OCI-M2 (cell line): ENCODE measurements at regions not wholly inside any gene's neighbourhood (a gene's known extent, or its start where the extent isn't known, plus 50 kb on each side); places are given as distances from the start of the nearest gene placed in this dataset.
"Not testable (repeated sequence)": the region's sequence is repeated elsewhere in the genome, so short reads cannot be mapped to it uniquely, and the experiment has no call there.

Source experiments
- DNase-seq: peaks from one replicate; lab custom pipeline; 2025; ENCODE audit not compliant: unreplicated experiment; lab: John Stamatoyannopoulos, UW

- DNase-seq, result no peak
Observed at GRCh38 chr14:45727133-45727532, 474.1 kb upstream of the MIS18BP1 start.

- no peak for DNase-seq
Observed at GRCh38 chr14:45721472-45721871, 468.5 kb upstream of the MIS18BP1 start.

DNA sequence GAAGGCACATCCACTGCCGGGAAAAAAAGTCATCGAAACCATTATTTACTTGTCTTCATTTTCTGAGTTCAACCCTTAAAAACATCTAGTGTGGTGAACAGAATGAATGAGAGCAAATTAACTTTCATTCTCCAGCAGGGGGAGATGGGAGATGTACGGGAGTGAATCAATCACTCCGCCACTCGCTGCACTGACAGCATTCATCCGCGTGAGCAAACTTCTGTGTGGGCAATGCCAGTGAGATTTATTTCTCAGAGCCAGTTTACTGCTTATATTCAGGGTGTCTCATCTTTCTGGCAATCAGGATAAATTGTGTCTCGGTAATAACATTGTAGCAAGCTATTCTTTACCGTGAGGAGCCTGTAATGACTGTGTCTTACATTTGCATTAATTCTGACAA, 463.6 kb upstream of the MIS18BP1 start:
- DNase-seq, result no peak

- DNase-seq, result no peak
Observed at GRCh38 chr14:45715946-45716345, 462.9 kb upstream of the MIS18BP1 start.

DNA sequence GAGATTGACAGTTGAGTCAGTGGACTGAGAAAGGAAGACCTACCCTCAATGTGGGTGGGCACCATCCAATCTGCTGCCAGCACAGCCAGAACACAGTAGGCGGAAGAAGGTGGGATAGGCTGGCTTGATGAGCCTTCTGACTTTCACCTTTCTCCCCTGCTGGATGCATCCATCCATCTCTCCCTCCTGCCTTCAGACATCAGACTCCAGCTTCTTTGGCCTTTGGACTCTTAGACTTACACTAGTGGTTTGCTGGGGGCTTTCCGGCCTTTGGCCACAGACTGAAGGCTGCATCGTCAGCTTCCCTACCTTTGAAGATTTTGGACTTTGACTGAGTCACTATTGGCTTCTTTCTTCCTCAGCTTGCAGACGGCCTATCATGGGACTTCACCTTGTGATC, 456.5 kb upstream of the MIS18BP1 start:
- DNase-seq, result no peak

DNA sequence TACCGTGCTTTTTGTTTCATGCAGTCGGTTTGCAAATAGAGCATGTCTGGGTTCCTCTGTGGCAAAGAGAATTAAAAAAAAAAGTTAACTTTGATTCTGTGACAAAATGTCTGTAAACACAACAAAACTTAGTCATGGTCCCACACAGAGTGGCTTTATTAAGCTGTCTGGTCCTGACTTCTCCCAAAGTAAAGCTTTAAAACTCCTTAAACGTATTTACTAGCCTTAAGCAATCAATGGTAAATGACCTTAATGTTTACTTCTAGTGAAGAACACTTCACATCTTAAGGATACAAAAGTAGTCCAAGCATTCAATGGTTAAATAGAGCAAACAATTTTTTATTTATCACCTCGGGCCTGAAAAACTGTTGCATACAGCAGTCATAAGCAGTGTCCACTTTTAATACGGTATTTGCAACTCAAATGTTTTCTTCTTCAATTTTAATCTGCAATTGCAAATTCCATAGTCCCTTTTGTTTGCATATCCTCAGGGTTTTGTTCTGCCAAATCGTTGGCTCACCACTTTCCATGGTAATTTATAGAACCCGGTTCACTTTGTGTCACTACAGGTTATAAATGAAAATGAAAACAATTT, 453.0 kb upstream of the MIS18BP1 start:
- no peak for DNase-seq

GRCh38 chr14:45699471-45699870, 446.5 kb upstream of the MIS18BP1 start:
- DNase-seq, result no peak

- DNase-seq, result no peak
Observed at GRCh38 chr14:45698462-45699134, 445.6 kb upstream of the MIS18BP1 start.

DNA sequence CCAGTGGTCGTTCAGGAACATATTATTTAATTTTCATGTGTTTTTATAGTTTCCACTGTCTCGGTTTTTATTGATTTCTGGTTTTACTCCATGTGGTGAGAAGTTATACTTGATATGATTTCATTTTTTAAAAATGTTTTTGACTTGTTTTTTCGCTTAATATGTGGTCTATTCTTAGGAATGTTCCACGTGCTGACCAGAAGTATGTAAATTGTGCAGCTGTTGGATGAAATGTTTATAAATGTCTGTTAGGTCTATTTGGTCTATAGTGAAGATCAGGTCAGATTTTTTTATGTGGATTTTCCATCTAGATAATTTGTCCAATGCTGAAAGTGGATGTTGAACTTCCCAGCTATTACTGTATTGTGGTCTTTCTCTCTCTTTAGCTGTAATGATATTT, 433.8 kb upstream of the MIS18BP1 start:
- no peak for DNase-seq

DNA sequence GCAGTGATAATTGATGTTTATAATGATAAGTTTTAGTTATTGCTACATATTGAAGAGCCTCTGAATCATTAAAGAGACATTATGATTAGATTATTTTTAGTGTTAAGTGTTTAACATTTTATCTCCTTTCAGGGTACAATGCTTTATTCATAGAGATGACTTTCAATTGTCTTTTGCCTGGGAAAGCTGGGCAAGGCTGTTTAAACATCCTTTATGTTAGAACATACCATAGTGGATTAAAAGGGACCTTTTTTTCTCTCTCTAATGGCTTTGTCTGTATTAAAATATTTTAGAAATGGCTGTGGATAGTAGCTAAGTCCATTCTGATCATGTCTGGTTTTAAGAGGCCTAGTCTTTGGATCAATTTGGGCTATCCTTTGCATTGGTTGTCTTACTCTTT, 427.5 kb upstream of the MIS18BP1 start:
- DNase-seq, result no peak

- no peak for DNase-seq
Observed at GRCh38 chr14:45679853-45680252, 426.9 kb upstream of the MIS18BP1 start.

GRCh38 chr14:45678163-45678562, 425.2 kb upstream of the MIS18BP1 start:
- DNase-seq, result no peak

DNA sequence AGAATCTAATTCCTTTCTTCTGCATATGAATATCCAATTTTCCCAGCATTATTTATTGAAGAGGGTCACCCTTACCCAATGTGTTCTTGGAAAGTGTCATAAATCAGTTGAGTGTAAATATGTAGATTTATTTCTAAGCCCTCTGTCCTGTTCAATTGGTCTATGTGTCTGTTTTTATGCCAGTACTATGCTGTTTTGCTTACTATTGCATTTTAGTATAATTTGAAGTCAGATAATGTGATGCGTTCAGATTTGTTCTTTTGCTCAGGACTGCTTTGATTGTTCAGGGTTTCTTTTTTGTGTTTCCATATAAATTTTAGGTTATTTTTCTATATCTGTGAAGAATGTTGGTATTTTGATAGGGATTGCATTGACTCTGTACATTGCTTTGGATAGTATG, 420.4 kb upstream of the MIS18BP1 start:
- no peak for DNase-seq

DNA sequence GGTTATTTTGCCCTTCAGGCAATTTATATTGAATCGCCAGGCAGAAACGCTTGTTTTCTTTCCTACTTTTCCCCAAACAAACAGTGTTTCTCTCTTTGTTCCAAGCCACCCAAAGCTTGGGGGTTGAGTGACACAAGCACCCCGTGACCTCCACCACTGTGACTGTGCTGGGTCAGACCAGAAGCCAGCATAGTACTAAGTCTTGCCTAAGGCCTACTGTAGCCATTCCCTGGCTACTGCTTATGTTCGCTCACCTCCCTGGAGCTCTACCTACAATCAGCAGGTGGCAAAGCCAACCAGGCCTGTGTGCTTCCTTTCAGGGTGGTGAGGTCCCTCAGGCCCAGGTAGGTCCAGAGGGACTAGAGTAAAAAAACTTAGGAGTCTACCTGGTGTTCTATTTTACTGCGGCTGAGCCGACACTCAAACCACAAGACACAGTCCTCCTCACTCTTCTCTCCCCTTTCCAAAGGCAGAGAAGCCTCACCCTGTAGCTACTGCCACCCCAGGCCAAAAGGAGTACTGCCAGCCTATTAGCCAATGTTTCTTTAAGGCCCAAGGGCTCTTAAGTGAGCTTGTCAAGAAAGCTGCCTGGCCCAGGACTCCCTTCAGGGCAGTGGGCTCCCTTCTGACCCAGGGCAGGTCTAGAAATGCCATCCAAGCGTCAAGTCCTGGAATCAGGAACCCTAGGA, 411.8 kb upstream of the MIS18BP1 start:
- DNase-seq, result no peak

- DNase-seq, result no peak
Observed at GRCh38 chr14:45658917-45659299, 405.9 kb upstream of the MIS18BP1 start.

DNA sequence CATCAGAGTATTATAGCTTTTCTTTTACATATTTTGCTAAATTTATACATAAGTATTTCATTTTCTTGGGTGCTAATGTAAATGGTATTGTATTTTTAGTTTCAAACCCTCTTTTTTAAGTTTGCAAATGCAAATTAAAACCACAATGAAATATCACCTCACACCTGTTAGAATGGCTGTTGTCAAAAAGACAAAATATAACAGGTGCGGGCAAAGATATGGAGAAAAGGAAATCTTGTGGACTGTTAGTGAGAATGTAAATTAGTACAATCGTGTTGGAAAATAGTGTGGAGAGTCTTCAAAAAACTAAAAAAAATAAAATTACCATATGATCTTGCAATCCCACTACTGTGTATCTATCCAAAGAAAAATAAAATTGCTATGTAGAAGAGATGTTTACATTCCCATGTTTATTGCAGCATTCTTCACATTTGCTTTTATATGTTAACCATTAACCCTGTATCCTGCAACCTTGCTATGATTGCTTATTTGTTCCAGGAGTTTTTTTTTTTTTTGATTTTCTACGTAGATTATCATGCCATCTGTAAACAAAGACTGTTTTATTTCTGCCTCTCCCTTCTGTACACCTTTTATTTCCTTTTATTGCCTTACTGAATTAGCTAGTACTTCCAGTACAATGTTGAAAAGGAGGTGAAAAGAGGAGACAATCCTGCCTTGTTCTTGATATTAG, 405.4 kb upstream of the MIS18BP1 start:
- no peak for DNase-seq

DNA sequence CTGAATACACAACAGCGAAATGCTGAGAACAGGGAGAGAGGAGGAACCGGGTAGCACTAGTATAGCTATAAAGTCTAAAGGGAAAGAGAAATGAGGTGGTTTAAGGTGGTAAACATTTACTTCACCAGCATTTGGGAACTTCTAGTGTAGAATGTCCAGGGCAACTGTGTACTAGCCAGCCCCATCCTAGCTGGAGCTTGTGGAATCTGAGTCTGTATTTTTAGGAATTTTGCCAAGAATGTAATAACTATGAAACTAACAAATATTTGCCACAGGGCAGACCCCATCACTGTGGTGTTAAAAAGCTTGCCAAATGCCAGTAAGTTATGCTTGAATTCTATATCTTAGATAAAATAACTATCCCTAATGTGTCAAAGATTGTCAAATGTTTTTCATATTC, 398.9 kb upstream of the MIS18BP1 start:
- no peak for DNase-seq

DNA sequence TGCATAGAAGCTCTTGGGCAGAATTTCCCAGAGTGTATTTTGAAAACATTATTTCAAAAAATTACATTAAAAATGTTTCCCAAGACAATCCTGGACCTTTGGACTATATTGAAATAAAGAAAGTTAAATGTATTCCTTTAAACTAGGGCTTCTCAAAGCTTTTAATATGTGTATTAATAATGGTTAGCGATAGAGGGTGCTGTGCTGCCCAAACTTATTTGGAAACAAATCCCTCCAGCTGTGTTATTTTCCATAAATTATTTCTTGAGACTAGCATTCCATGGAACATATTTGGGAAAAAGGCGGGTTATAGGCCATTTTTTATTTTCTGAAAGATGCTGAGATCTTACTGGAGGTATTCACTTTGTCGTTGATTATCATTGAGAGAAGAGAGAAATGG, 397.8 kb upstream of the MIS18BP1 start:
- DNase-seq, result no peak

DNA sequence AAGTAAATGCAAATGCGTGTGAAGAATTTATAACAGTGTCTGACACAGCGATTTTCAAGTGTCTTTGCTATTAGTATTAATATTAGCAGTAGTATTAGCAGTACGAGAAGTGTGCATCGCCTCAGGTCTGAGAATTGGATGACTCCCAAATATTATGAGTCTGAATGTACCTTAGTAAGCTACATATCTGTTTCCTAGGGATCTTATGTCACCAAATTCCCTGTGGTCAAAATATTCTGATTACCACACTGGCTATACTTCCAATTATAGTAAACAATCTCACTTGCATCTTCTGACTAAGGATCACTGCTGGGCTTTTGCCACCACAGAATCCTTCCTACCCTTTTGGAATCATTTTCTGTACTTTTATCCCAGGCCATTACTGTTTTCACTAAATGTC, 396.0 kb upstream of the MIS18BP1 start:
- DNase-seq, result no peak

- DNase-seq, result no peak
Observed at GRCh38 chr14:45641541-45641940, 388.5 kb upstream of the MIS18BP1 start.

DNA sequence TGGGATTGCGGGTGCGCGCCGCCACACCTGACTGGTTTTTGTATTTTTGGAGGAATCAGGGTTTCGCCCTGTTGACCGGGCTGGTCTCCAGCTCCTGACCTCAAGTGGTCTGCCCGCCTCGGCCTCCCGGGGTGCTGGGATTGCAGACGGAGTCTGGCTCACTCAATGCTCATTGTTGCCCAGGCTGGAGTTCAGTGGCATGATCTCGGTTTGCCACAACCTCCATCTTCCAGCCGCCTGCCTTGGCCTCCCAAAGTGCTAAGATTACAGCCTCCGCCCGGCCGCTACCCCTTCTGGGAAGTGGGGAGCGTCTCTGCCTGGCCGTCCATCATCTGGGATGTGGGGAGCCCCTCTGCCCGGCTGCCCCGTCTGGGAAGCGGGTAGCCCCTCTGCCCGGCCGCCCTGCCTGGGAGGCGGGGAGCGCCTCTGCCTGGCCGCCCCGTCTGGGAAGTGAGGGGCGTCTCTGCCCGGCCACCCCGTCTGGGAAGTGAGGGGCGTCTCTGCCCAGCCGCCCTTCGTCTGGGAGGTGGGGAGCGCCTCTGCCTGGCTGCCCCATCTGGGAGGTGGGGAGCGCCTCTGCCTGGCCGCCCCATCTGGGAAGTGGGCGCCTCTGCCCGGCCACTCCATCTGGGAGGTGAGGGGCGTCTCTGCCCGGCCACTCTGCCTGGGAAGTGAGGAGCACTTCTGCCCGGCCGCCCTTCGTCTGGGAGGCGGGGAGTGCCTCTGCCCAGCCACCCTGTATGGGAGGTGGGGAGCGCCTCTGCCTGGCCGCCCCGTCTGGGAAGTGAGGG, 381.8 kb upstream of the MIS18BP1 start:
- DNase-seq, result not testable (repeated sequence)
